WTC11 (cell line): ENCODE measurements at regions not wholly inside any gene's neighbourhood (a gene's known extent, or its start where the extent isn't known, plus 50 kb on each side); places are given as distances from the start of the nearest gene placed in this dataset.

Experiments
- ATAC-seq: fragments of 200-7000 bp; cut with Tn5 transposase; 2 replicates; pipeline ENCODE4 v1.10.0; 2021; ENCODE audit warnings: mild to moderate bottlenecking, moderate library complexity
- CTCF ChIA-PET: fragments of 300-600 bp; sonication (Branson Sonifier 250); formaldehyde crosslinking; loops from one replicate; lab custom pipeline; 2021; ENCODE audit warnings: antibody characterized with exemption; lab: Charles Lee
- POLR2A ChIA-PET: fragments of 350-600 bp; sonication (Branson Sonifier 250); formaldehyde crosslinking; loops from one replicate; lab custom pipeline; 2021; ENCODE audit warnings: antibody characterized with exemption; lab: Charles Lee
- DNase-seq: peaks from one replicate; pipeline ENCODE4 v3.0.0; 2021; ENCODE audit warnings: low spot score
- H3K27ac Mint-ChIP-seq: 2 replicates; pipeline ENCODE4 v1.8.0; 2021; ENCODE audit warnings: mixed read lengths
- H3K27me3 Mint-ChIP-seq: 2 replicates; pipeline ENCODE4 v1.8.0; 2021; ENCODE audit warnings: low read depth, mild to moderate bottlenecking, moderate library complexity, mixed read lengths
- H3K36me3 Mint-ChIP-seq: 2 replicates; pipeline ENCODE4 v1.8.0; 2021; ENCODE audit warnings: mixed read lengths
- H3K4me1 Mint-ChIP-seq: 2 replicates; pipeline ENCODE4 v1.8.0; 2022; ENCODE audit warnings: mixed read lengths
- H3K4me3 Mint-ChIP-seq: 2 replicates; pipeline ENCODE4 v1.8.0; 2021; ENCODE audit warnings: mild to moderate bottlenecking, moderate library complexity, mixed read lengths
- H3K9me3 Mint-ChIP-seq: 2 replicates; pipeline ENCODE4 v1.8.0; 2021; ENCODE audit warnings: mixed read lengths
- ATF2 ChIP-seq: sonication (generic); formaldehyde crosslinking; IDR thresholded peaks from 2 replicates; pipeline ENCODE4 v1.8.1; 2022; ENCODE audit warnings: low read depth, missing genetic modification reagents, borderline replicate concordance
- CBFB ChIP-seq: sonication (generic); formaldehyde crosslinking; IDR thresholded peaks from 2 replicates; pipeline ENCODE4 v1.8.1; 2022; ENCODE audit warnings: mild to moderate bottlenecking, low read depth, missing genetic modification reagents
- CDX4 ChIP-seq: fragments of 250-450 bp; sonication (Bioruptor Pico); IDR thresholded peaks from 2 replicates; pipeline ENCODE4 v1.9.0; 2021; ENCODE audit warnings: moderate library complexity, mild to moderate bottlenecking, inconsistent platforms, borderline replicate concordance
- ELF4 ChIP-seq: sonication (generic); formaldehyde crosslinking; IDR thresholded peaks from 2 replicates; pipeline ENCODE4 v1.8.1; 2022; ENCODE audit warnings: low read depth, mild to moderate bottlenecking, moderate library complexity, missing genetic modification reagents
- ERG ChIP-seq: fragments of 250-450 bp; sonication (Bioruptor Pico); IDR thresholded peaks from 2 replicates; pipeline ENCODE4 v1.8.0; 2021; ENCODE audit warnings: mild to moderate bottlenecking
- ETV6 ChIP-seq: sonication (generic); formaldehyde crosslinking; IDR thresholded peaks from 2 replicates; pipeline ENCODE4 v1.8.1; 2022; ENCODE audit warnings: mild to moderate bottlenecking, missing genetic modification reagents
- GABPB1 ChIP-seq: sonication (generic); formaldehyde crosslinking; IDR thresholded peaks from 2 replicates; pipeline ENCODE4 v1.8.1; 2023; ENCODE audit warnings: mild to moderate bottlenecking, missing genetic modification reagents
- NFE2L1 ChIP-seq: sonication (generic); formaldehyde crosslinking; IDR thresholded peaks from 2 replicates; pipeline ENCODE4 v1.8.1; 2023; ENCODE audit warnings: missing genetic modification reagents
- NR3C1 ChIP-seq: sonication (generic); formaldehyde crosslinking; conservative IDR thresholded peaks from 2 replicates; pipeline ENCODE4 v1.8.1; 2023; ENCODE audit warnings: low read depth, mild to moderate bottlenecking, missing genetic modification reagents
- PREB ChIP-seq: sonication (generic); formaldehyde crosslinking; IDR thresholded peaks from 2 replicates; pipeline ENCODE4 v1.8.1; 2022; ENCODE audit warnings: mild to moderate bottlenecking, missing genetic modification reagents, moderate library complexity, borderline replicate concordance
- SMAD3 ChIP-seq: sonication (generic); formaldehyde crosslinking; IDR thresholded peaks from 2 replicates; pipeline ENCODE4 v1.8.0; 2022; ENCODE audit warnings: missing genetic modification reagents, mild to moderate bottlenecking, borderline replicate concordance
- STAT6 ChIP-seq: sonication (generic); formaldehyde crosslinking; conservative IDR thresholded peaks from 2 replicates; pipeline ENCODE4 v1.8.1; 2023; ENCODE audit warnings: mild to moderate bottlenecking, low read depth, missing genetic modification reagents, moderate library complexity
- USF1 ChIP-seq: sonication (generic); formaldehyde crosslinking; IDR thresholded peaks from 2 replicates; pipeline ENCODE4 v1.8.0; 2022; ENCODE audit warnings: mild to moderate bottlenecking, missing genetic modification reagents
- ZNF121 ChIP-seq: sonication (generic); formaldehyde crosslinking; IDR thresholded peaks from 2 replicates; pipeline ENCODE4 v1.8.0; 2023; ENCODE audit warnings: missing genetic modification reagents
- ZNF263 ChIP-seq: sonication (generic); formaldehyde crosslinking; IDR thresholded peaks from 2 replicates; pipeline ENCODE4 v1.8.1; 2022; ENCODE audit warnings: low read depth, mild to moderate bottlenecking, moderate library complexity, missing genetic modification reagents
- ZNF317 ChIP-seq: sonication (generic); formaldehyde crosslinking; IDR thresholded peaks from 2 replicates; pipeline ENCODE4 v1.8.1; 2023; ENCODE audit warnings: low read depth, mild to moderate bottlenecking, moderate library complexity, missing genetic modification reagents, borderline replicate concordance
- ZNF396 ChIP-seq: fragments of 250-450 bp; sonication (Bioruptor Pico); IDR thresholded peaks from 2 replicates; pipeline ENCODE4 v1.8.0; 2021; ENCODE audit warnings: mild to moderate bottlenecking, moderate library complexity, borderline replicate concordance
- ZNF423 ChIP-seq: fragments of 250-450 bp; sonication (Bioruptor Pico); IDR thresholded peaks from 2 replicates; pipeline ENCODE4 v2.1.2; 2022; ENCODE audit warnings: mild to moderate bottlenecking, moderate library complexity
- ZNF532 ChIP-seq: fragments of 250-450 bp; sonication (Bioruptor Pico); IDR thresholded peaks from 2 replicates; pipeline ENCODE4 v1.9.0; 2021; ENCODE audit warnings: mild to moderate bottlenecking, borderline replicate concordance
- ZSCAN18 ChIP-seq: fragments of 250-450 bp; sonication (Bioruptor Pico); IDR thresholded peaks from 2 replicates; pipeline ENCODE4 v2.1.2; 2022; ENCODE audit warnings: mild to moderate bottlenecking, moderate library complexity

GRCh38 chr12:131555866-131556265 lies 155.0 kb upstream of the SFSWAP start:
- H3K4me1 Mint-ChIP-seq = peaks cover 32% of the 10 kb centered on the region
- no peak for DNase-seq
- H3K27ac Mint-ChIP-seq = no peak overlapping the region
- POLR2A ChIA-PET = no interaction called here
- CTCF ChIA-PET = interaction anchor here (0.7 kb wide), 1 partner anchor 451 kb away, joined by 3 read pairs; no protein-coding TSS in a partner anchor
- ATAC-seq = no peak
- no peak for TF ChIP-seq ERG (CRISPR knock-in tag)
- TF ChIP-seq ZNF396 (CRISPR knock-in tag) = no peak
- TF ChIP-seq PREB (CRISPR knock-in tag) = no peak
- no peak for TF ChIP-seq CBFB (CRISPR knock-in tag)
- TF ChIP-seq NFE2L1 (CRISPR knock-in tag) = no peak
- no peak for TF ChIP-seq NR3C1 (CRISPR knock-in tag)
- TF ChIP-seq ZNF317 (CRISPR knock-in tag) = no peak
- TF ChIP-seq ZNF121 = no peak
- TF ChIP-seq ETV6 (CRISPR knock-in tag) = no peak
- TF ChIP-seq ELF4 (CRISPR knock-in tag) = no peak
- no peak for TF ChIP-seq ATF2 (CRISPR knock-in tag)
- no peak for TF ChIP-seq GABPB1 (CRISPR knock-in tag)
- TF ChIP-seq ZNF423 (CRISPR knock-in tag) = no peak
- no peak for TF ChIP-seq CDX4 (CRISPR knock-in tag)
- peaks cover 3% of the 10 kb centered on the region for H3K27me3 Mint-ChIP-seq
- peaks cover 18% of the 10 kb centered on the region for H3K9me3 Mint-ChIP-seq
- H3K36me3 Mint-ChIP-seq = no peaks in the 10 kb centered on the region
- H3K4me3 Mint-ChIP-seq = no peak overlapping the region

GRCh38 chr12:131557078-131557709 lies 153.7 kb upstream of the SFSWAP start:
- POLR2A ChIA-PET = no interaction called here

More at GRCh38 chr12:131557078-131557709, 153.7 kb upstream of the SFSWAP start:
- H3K27ac Mint-ChIP-seq = no peak overlapping the region
- CTCF ChIA-PET = no interaction called here
- DNase-seq = no peak
- H3K4me1 Mint-ChIP-seq = peaks cover 21% of the 10 kb centered on the region
- H3K36me3 Mint-ChIP-seq = no peaks in the 10 kb centered on the region
- ATAC-seq = no peak
- peaks cover 15% of the 10 kb centered on the region for H3K9me3 Mint-ChIP-seq
- H3K27me3 Mint-ChIP-seq = peaks cover 3% of the 10 kb centered on the region
- no peak for TF ChIP-seq USF1 (CRISPR knock-in tag)
- TF ChIP-seq ZSCAN18 (CRISPR knock-in tag) = no peak
- TF ChIP-seq ZNF532 (CRISPR knock-in tag) = no peak
- no peak for TF ChIP-seq SMAD3 (CRISPR knock-in tag)
- TF ChIP-seq ZNF263 (CRISPR knock-in tag) = no peak
- TF ChIP-seq STAT6 (CRISPR knock-in tag) = no peak
- TF ChIP-seq ETV6 (CRISPR knock-in tag) = no peak
- H3K4me3 Mint-ChIP-seq = no peak overlapping the region
